CD14-positive monocyte (primary cell): ENCODE measurements at regions not wholly inside any gene's neighbourhood (a gene's known extent, or its start where the extent isn't known, plus 50 kb on each side); places are given as distances from the start of the nearest gene placed in this dataset.

Experiments
- DNase-seq, 3 donors: peaks; one replicate each; pipeline ENCODE4 v3.0.0-alpha.2; 2011 to 2022
- H2AFZ ChIP-seq: 2 replicates; pipeline ENCODE4 v1.6.0; 2012; ENCODE audit warnings: mild to moderate bottlenecking, low read depth, low read length, inconsistent platforms; ENCODE audit not compliant: insufficient read depth, poor library complexity, severe bottlenecking
- H3K27ac ChIP-seq, 2 donors: 1 replicate in 1 of 2; 2 replicates in 1 of 2; pipeline ENCODE4 v1.5.1; 2012 to 2013; ENCODE audit warnings: low read length in 2 of 2, control low read depth in 1 of 2, inconsistent platforms in 1 of 2, low read depth in 1 of 2, mild to moderate bottlenecking in 1 of 2
- H3K27me3 ChIP-seq, 2 donors: one replicate each; pipeline versions ENCODE4 v1.6.0 to v1.6.1; 2011 to 2013; ENCODE audit warnings: low read length in 2 of 2; ENCODE audit not compliant: control insufficient read depth in 2 of 2, insufficient read depth in 2 of 2
- H3K36me3 ChIP-seq, 2 donors: replicated peaks in 1 of 2; 1 replicate in 1 of 2; 2 replicates in 1 of 2; pipeline versions ENCODE4 v1.5.1 to v1.6.1; 2012 to 2013; ENCODE audit warnings: low read length in 2 of 2, control low read depth in 1 of 2, inconsistent platforms in 1 of 2, mild to moderate bottlenecking in 1 of 2; ENCODE audit not compliant: insufficient read depth in 2 of 2, control insufficient read depth in 1 of 2
- H3K4me1 ChIP-seq, 2 donors: 1 replicate in 1 of 2; 2 replicates in 1 of 2; pipeline versions ENCODE4 v1.5.1 to v1.6.1; 2012 to 2013; ENCODE audit warnings: low read length in 2 of 2, control low read depth in 1 of 2, inconsistent platforms in 1 of 2, mild to moderate bottlenecking in 1 of 2, moderate library complexity in 1 of 2; ENCODE audit not compliant: insufficient read depth in 2 of 2, control insufficient read depth in 1 of 2
- H3K4me2 ChIP-seq: replicated peaks from 2 replicates; pipeline ENCODE3; 2012; ENCODE audit warnings: low read length, moderate library complexity, mild to moderate bottlenecking; ENCODE audit not compliant: poor library complexity, severe bottlenecking; ENCODE audit errors: extremely low read depth
- H3K4me3 ChIP-seq, 3 experiments: fragments of 200-600 bp in 1 of 3; sonication (generic) in 1 of 3; replicated peaks in 1 of 3; 1 replicate in 2 of 3; 2 replicates in 1 of 3; pipeline ENCODE4 v1.5.1; 2011 to 2013; ENCODE audit warnings: low read length in 3 of 3, mild to moderate bottlenecking in 3 of 3, control low read depth in 2 of 3, low read depth in 2 of 3, inconsistent platforms in 1 of 3, moderate library complexity in 1 of 3
- H3K79me2 ChIP-seq: 2 replicates; pipeline ENCODE4 v1.6.0; 2012; ENCODE audit warnings: mild to moderate bottlenecking, control low read depth, inconsistent platforms, low read length, moderate library complexity; ENCODE audit not compliant: insufficient read depth
- H3K9ac ChIP-seq: 2 replicates; pipeline ENCODE4 v1.6.0; 2017; ENCODE audit warnings: low read length, mild to moderate bottlenecking; ENCODE audit not compliant: insufficient read depth, poor library complexity, severe bottlenecking
- H3K9me3 ChIP-seq, 2 donors: replicated peaks in 1 of 2; 1 replicate in 1 of 2; 2 replicates in 1 of 2; pipeline versions ENCODE4 v1.5.1 to v1.6.1; 2012 to 2013; ENCODE audit warnings: low read length in 2 of 2, control low read depth in 1 of 2; ENCODE audit not compliant: control insufficient read depth in 1 of 2, insufficient read depth in 1 of 2
- H4K20me1 ChIP-seq: 2 replicates; pipeline ENCODE4 v1.6.0; 2012; ENCODE audit warnings: mild to moderate bottlenecking, low read length, control low read depth, moderate library complexity; ENCODE audit not compliant: insufficient read depth
- H3K27ac Mint-ChIP-seq, 7 donors: one replicate each; pipeline ENCODE4 v1.8.0; 2020; ENCODE audit warnings: mild to moderate bottlenecking in 7 of 7, mixed read lengths in 7 of 7, moderate library complexity in 6 of 7, inconsistent platforms in 2 of 7
- H3K27me3 Mint-ChIP-seq, 3 donors: one replicate each; pipeline ENCODE4 v1.8.0; 2021 to 2022; ENCODE audit warnings: low read depth in 3 of 3, mild to moderate bottlenecking in 3 of 3, mixed read lengths in 3 of 3, moderate library complexity in 3 of 3, inconsistent platforms in 1 of 3
- H3K36me3 Mint-ChIP-seq, 2 donors: one replicate each; pipeline ENCODE4 v1.8.0; 2020; ENCODE audit warnings: mixed read lengths in 2 of 2, inconsistent platforms in 1 of 2, mild to moderate bottlenecking in 1 of 2
- H3K4me1 Mint-ChIP-seq: one replicate; pipeline ENCODE4 v1.8.0; 2020; ENCODE audit warnings: mild to moderate bottlenecking, mixed read lengths
- H3K4me3 Mint-ChIP-seq, 2 donors: one replicate each; pipeline ENCODE4 v1.8.0; 2020; ENCODE audit warnings: mild to moderate bottlenecking in 2 of 2, mixed read lengths in 2 of 2, moderate library complexity in 1 of 2
- H3K9me3 Mint-ChIP-seq, 7 donors: one replicate each; pipeline ENCODE4 v1.8.0; 2020 to 2022; ENCODE audit warnings: mixed read lengths in 7 of 7, mild to moderate bottlenecking in 6 of 7, moderate library complexity in 6 of 7, inconsistent platforms in 2 of 7
- CTCF ChIP-seq: fragments of 200-600 bp; IDR thresholded peaks from one replicate; pipeline ENCODE4 v1.8.0; 2022; ENCODE audit warnings: antibody characterized with exemption, mild to moderate bottlenecking
- WGBS: methylation state at CpG from one replicate; pipeline ENCODE4 v1.1.5; 2013; ENCODE audit warnings: missing lambda C conversion rate; ENCODE audit not compliant: insufficient coverage; 5-methylcytosine and 5-hydroxymethylcytosine counted together
- intact Hi-C, 2 donors: fragments of 100-400 bp; cut with micrococcal nuclease; formaldehyde crosslinking; loops; one replicate each; pipeline versions ENCODE4 v1.15.0 to v1.15.1; 2023

GRCh38 chr4:25500626-25501316 is 123.7 kb downstream of the ANAPC4 start:
- no peaks in the 10 kb centered on the region for H3K36me3 ChIP-seq
- H4K20me1 ChIP-seq: no peaks in the 10 kb centered on the region
- WGBS: 91% methylated on average over 8 of the region's 9 CpGs
- no peaks in the 10 kb centered on the region for H3K4me1 ChIP-seq
- H3K4me3 Mint-ChIP-seq: no peak overlapping the region
- no peaks in the 10 kb centered on the region for H3K36me3 Mint-ChIP-seq
- no peak for TF ChIP-seq CTCF
- no peak overlapping the region for H3K9ac ChIP-seq
- peaks cover 7 to 24% (median 20%) of the 10 kb centered on the region in 7 donors for H3K9me3 Mint-ChIP-seq
- peaks cover 0 to 5% (median 1%) of the 10 kb centered on the region in 3 donors for H3K27me3 Mint-ChIP-seq
- no peak overlapping the region for H2AFZ ChIP-seq
- no peaks in the 10 kb centered on the region for H3K27me3 ChIP-seq
- no peak overlapping the region for H3K4me2 ChIP-seq
- no peak overlapping the region for H3K27ac Mint-ChIP-seq
- DNase-seq: no peak
- no peak overlapping the region for H3K27ac ChIP-seq
- no peaks in the 10 kb centered on the region for H3K4me1 Mint-ChIP-seq
- H3K4me3 ChIP-seq: no peak overlapping the region
- intact Hi-C loops: no loop called here
- no peaks in the 10 kb centered on the region for H3K79me2 ChIP-seq
- peaks cover 11 to 21% of the 10 kb centered on the region in 2 donors for H3K9me3 ChIP-seq

- no peak for TF ChIP-seq CTCF
- intact Hi-C loops: no loop called here
- Mint-ChIP-seq H3K27me3 (peaks cover 0 to 5% (median 1%) of the 10 kb centered on the region in 3 donors), H3K9me3 (peaks cover 13 to 27% (median 17%) of the 10 kb centered on the region in 7 donors), H3K4me3 (no peak overlapping the region), H3K36me3 (no peaks in the 10 kb centered on the region), H3K27ac (no peak overlapping the region), H3K4me1 (no peaks in the 10 kb centered on the region)
- Histone ChIP-seq H2AFZ (no peak overlapping the region), H4K20me1 (no peaks in the 10 kb centered on the region), H3K27me3 (no peaks in the 10 kb centered on the region), H3K79me2 (no peaks in the 10 kb centered on the region), H3K9me3 (peaks cover 19 to 25% of the 10 kb centered on the region in 2 donors), H3K36me3 (no peaks in the 10 kb centered on the region), H3K4me1 (no peaks in the 10 kb centered on the region), H3K4me2 (no peak overlapping the region), H3K4me3 (no peak overlapping the region), H3K9ac (no peak overlapping the region), H3K27ac (no peak overlapping the region)
- DNase-seq: no peak
- WGBS: 88% methylated on average over 1 of the region's 4 CpGs
Measured at GRCh38 chr4:25502115-25502514, 125.1 kb downstream of the ANAPC4 start.
